Keratinocyte (primary cell): ENCODE measurements at regions not wholly inside any gene's neighbourhood (a gene's known extent, or its start where the extent isn't known, plus 50 kb on each side); places are given as distances from the start of the nearest gene placed in this dataset.

Experiments used
- CTCF ChIP-seq, 3 experiments: IDR thresholded peaks in 1 of 3; conservative IDR thresholded peaks in 1 of 3; optimal IDR thresholded peaks in 1 of 3; 2 replicates in 2 of 3; 3 replicates in 1 of 3; pipeline versions ENCODE3 to v1.5.1; 2011; ENCODE audit warnings: low read length in 3 of 3, mild to moderate bottlenecking in 3 of 3, moderate library complexity in 2 of 3, control low read depth in 1 of 3, inconsistent platforms in 1 of 3; ENCODE audit not compliant: insufficient read depth in 2 of 3; ENCODE audit errors: extremely low read depth in 1 of 3
- EZH2 ChIP-seq: IDR thresholded peaks from one replicate; pipeline ENCODE4 v1.6.1; 2012; ENCODE audit warnings: inconsistent platforms, mild to moderate bottlenecking, low read length, moderate library complexity

DNA sequence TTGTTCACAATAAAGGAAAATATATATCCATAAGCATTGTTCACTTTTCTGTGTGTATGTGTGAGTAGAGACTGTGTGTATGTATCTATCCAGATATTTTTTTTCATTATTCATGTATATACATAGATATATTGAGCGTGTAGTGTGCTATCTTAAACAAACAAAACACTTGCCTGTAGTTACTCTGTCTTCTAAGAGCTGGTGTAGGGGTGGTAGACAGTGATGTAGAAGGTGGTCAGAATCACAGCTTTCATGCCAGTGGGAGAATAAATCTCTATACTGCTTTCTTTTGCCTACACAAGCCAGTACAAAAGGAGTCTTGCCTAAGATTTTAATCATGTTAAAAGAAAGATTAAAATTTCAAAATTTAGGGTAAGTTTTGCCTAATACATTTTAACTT is 122.0 kb downstream of the UCHL5 start:
- no peak for TF ChIP-seq CTCF (optimal IDR thresholded peaks at IDR 0.05 in 1 of 3, IDR thresholded peaks at IDR 0.05 in 1 of 3, conservative IDR thresholded peaks at IDR 0.05 in 1 of 3; ENCODE audit: extremely low read depth in 1 of 3, insufficient read depth in 2 of 3, low read length in 3 of 3)
- no peak for TF ChIP-seq EZH2
